HEK293T (cell line): ENCODE measurements at regions not wholly inside any gene's neighbourhood (a gene's known extent, or its start where the extent isn't known, plus 50 kb on each side); places are given as distances from the start of the nearest gene placed in this dataset.

Experiments used
- ARNT ChIP-seq: fragments of 450-650 bp; IDR thresholded peaks from 2 replicates; pipeline ENCODE4 v1.6.1; 2017; ENCODE audit warnings: mild to moderate bottlenecking
- BHLHE40 ChIP-seq: fragments of 450-650 bp; IDR thresholded peaks from 2 replicates; pipeline ENCODE4 v1.6.1; 2016; ENCODE audit warnings: mild to moderate bottlenecking, moderate library complexity, borderline replicate concordance
- CTBP1 ChIP-seq: fragments of 450-650 bp; IDR thresholded peaks from 2 replicates; pipeline ENCODE4 v1.6.1; 2016; ENCODE audit warnings: borderline replicate concordance
- ELF4 ChIP-seq: fragments of 450-650 bp; IDR thresholded peaks from 2 replicates; pipeline ENCODE4 v1.6.1; 2017; ENCODE audit warnings: antibody characterized with exemption
- FOXA1 ChIP-seq: fragments of 450-650 bp; IDR thresholded peaks from 2 replicates; pipeline ENCODE4 v1.6.1; 2016; ENCODE audit warnings: mild to moderate bottlenecking
- FOXK2 ChIP-seq: fragments of 450-650 bp; IDR thresholded peaks from 2 replicates; pipeline ENCODE4 v1.6.1; 2016; ENCODE audit warnings: mild to moderate bottlenecking
- FOXM1 ChIP-seq: fragments of 450-650 bp; IDR thresholded peaks from 2 replicates; pipeline ENCODE4 v1.6.1; 2017; ENCODE audit warnings: mild to moderate bottlenecking, borderline replicate concordance
- LEF1 ChIP-seq: fragments of 450-650 bp; IDR thresholded peaks from 2 replicates; pipeline ENCODE4 v1.6.1; 2017; ENCODE audit warnings: mild to moderate bottlenecking, borderline replicate concordance
- NFRKB ChIP-seq: fragments of 450-650 bp; IDR thresholded peaks from 2 replicates; pipeline ENCODE4 v1.6.1; 2016; ENCODE audit warnings: mild to moderate bottlenecking, moderate library complexity
- PKNOX1 ChIP-seq: fragments of 450-650 bp; IDR thresholded peaks from 2 replicates; pipeline ENCODE4 v1.6.1; 2016
- ZNF384 ChIP-seq: fragments of 450-650 bp; IDR thresholded peaks from 2 replicates; pipeline ENCODE4 v1.6.1; 2016

- no peak for TF ChIP-seq PKNOX1
- TF ChIP-seq ARNT = no peak
- no peak for TF ChIP-seq LEF1
- TF ChIP-seq ZNF384 = no peak
- no peak for TF ChIP-seq CTBP1
- no peak for TF ChIP-seq ELF4
- no peak for TF ChIP-seq FOXM1
- no peak for TF ChIP-seq FOXK2
- TF ChIP-seq BHLHE40 = no peak
- no peak for TF ChIP-seq FOXA1
- TF ChIP-seq NFRKB = no peak
These were observed 337.7 kb upstream of the CHAC2 start for GRCh38 chr2:53429901-53430300.
